ENCODE measurements at regions not wholly inside any gene's neighbourhood (a gene's known extent, or its start where the extent isn't known, plus 50 kb on each side); places are given as distances from the start of the nearest gene placed in this dataset.

- Mint-ChIP-seq H3K4me1 (no peaks in the 10 kb centered on the region), H3K36me3 (ENCODE audit: low read depth) (peaks cover 7% of the 10 kb centered on the region), H3K4me3 (no peak overlapping the region), H3K27ac (no peak overlapping the region), H3K27me3 (ENCODE audit: insufficient read depth, low read depth, poor library complexity) (no peaks in the 10 kb centered on the region), H3K9me3 (peaks cover 2% of the 10 kb centered on the region; the same call in 2 of the 3 replicates)
- Histone ChIP-seq H3K79me2 (replicated peaks; ENCODE audit: insufficient read depth) (no peaks in the 10 kb centered on the region), H3K4me1 (ENCODE audit: insufficient read depth) (no peaks in the 10 kb centered on the region), H2AFZ (no peak overlapping the region), H3K4me2 (no peak overlapping the region), H3K36me3 (ENCODE audit: insufficient read depth) (no peaks in the 10 kb centered on the region), H3F3A (replicated peaks; ENCODE audit: low read depth) (no peaks in the 10 kb centered on the region), H3K9me2 (ENCODE audit: insufficient read depth) (no peaks in the 10 kb centered on the region), H3K27me3 (ENCODE audit: insufficient read depth) (no peaks in the 10 kb centered on the region), H4K20me1 (replicated peaks; ENCODE audit: insufficient read depth) (no peaks in the 10 kb centered on the region), H3K27ac (ENCODE audit: low read depth) (no peak overlapping the region), H3K4me3 (no peak overlapping the region)
- TF ChIP-seq REST (IDR thresholded peaks at IDR 0.05; ENCODE audit: unreplicated experiment), result no peak
- no peak for TF ChIP-seq ZNF331 (CRISPR knock-in tag; IDR thresholded peaks at IDR 0.05; ENCODE audit: low read depth)
- TF ChIP-seq EZH2phosphoT487 (IDR thresholded peaks at IDR 0.05; ENCODE audit: unreplicated experiment), result no peak
- TF ChIP-seq ZNF114 (CRISPR knock-in tag; IDR thresholded peaks at IDR 0.05), result no peak
- TF ChIP-seq EZH2 (IDR thresholded peaks at IDR 0.05; ENCODE audit: low read depth, unreplicated experiment), result no peak
- TF ChIP-seq POLR2AphosphoS5 (IDR thresholded peaks at IDR 0.05; ENCODE audit: low read depth), result no peak
- TF ChIP-seq, protein P1, sequence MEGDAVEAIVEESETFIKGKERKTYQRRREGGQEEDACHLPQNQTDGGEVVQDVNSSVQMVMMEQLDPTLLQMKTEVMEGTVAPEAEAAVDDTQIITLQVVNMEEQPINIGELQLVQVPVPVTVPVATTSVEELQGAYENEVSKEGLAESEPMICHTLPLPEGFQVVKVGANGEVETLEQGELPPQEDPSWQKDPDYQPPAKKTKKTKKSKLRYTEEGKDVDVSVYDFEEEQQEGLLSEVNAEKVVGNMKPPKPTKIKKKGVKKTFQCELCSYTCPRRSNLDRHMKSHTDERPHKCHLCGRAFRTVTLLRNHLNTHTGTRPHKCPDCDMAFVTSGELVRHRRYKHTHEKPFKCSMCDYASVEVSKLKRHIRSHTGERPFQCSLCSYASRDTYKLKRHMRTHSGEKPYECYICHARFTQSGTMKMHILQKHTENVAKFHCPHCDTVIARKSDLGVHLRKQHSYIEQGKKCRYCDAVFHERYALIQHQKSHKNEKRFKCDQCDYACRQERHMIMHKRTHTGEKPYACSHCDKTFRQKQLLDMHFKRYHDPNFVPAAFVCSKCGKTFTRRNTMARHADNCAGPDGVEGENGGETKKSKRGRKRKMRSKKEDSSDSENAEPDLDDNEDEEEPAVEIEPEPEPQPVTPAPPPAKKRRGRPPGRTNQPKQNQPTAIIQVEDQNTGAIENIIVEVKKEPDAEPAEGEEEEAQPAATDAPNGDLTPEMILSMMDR (conservative IDR thresholded peaks at IDR 0.05; ENCODE audit: low read depth in 2 of 2), result no peak
- TF ChIP-seq STAT1 (IDR thresholded peaks at IDR 0.05; ENCODE audit: unreplicated experiment), result no peak
- no peak for TF ChIP-seq CREB1 (CRISPR knock-in tag; IDR thresholded peaks at IDR 0.05; ENCODE audit: low read depth)
- DNase-seq (ENCODE audit: low spot score), result no peak
- ATAC-seq, result no peak
These were observed 685.6 kb downstream of the TBC1D32 start for GRCh38 chr6:120648713-120649112.

GRCh38 chr6:120646101-120646500 is 688.2 kb downstream of the TBC1D32 start:
- no peak for DNase-seq (ENCODE audit: low spot score)
- Histone ChIP-seq H4K20me1 (replicated peaks; ENCODE audit: insufficient read depth) (no peaks in the 10 kb centered on the region), H3K27ac (ENCODE audit: low read depth) (no peak overlapping the region), H3K4me3 (no peak overlapping the region), H3K27me3 (ENCODE audit: insufficient read depth) (no peaks in the 10 kb centered on the region), H3K9me2 (ENCODE audit: insufficient read depth) (no peaks in the 10 kb centered on the region), H3K36me3 (ENCODE audit: insufficient read depth) (no peaks in the 10 kb centered on the region), H3K4me2 (no peak overlapping the region), H3F3A (replicated peaks; ENCODE audit: low read depth) (no peaks in the 10 kb centered on the region), H3K4me1 (ENCODE audit: insufficient read depth) (no peaks in the 10 kb centered on the region), H2AFZ (peak overlapping the region; percentile 76), H3K79me2 (replicated peaks; ENCODE audit: insufficient read depth) (no peaks in the 10 kb centered on the region)
- Mint-ChIP-seq H3K36me3 (ENCODE audit: low read depth) (peaks cover 9% of the 10 kb centered on the region), H3K27ac (no peak overlapping the region), H3K9me3 (peaks cover 13% of the 10 kb centered on the region), H3K27me3 (ENCODE audit: insufficient read depth, low read depth, poor library complexity) (no peaks in the 10 kb centered on the region), H3K4me3 (no peak overlapping the region), H3K4me1 (no peaks in the 10 kb centered on the region)
- ATAC-seq, result no peak
- TF ChIP-seq NANOG (IDR thresholded peaks at IDR 0.05; ENCODE audit: borderline replicate concordance) (no peak), ETS1 (IDR thresholded peaks at IDR 0.05) (no peak), POLR2AphosphoS5 (IDR thresholded peaks at IDR 0.05; ENCODE audit: low read depth) (no peak), ZNF331 (CRISPR knock-in tag; IDR thresholded peaks at IDR 0.05; ENCODE audit: low read depth) (no peak), ZNF114 (CRISPR knock-in tag; IDR thresholded peaks at IDR 0.05) (no peak), EZH2phosphoT487 (IDR thresholded peaks at IDR 0.05; ENCODE audit: unreplicated experiment) (no peak), EZH2 (IDR thresholded peaks at IDR 0.05; ENCODE audit: low read depth, unreplicated experiment) (no peak), REST (IDR thresholded peaks at IDR 0.05; ENCODE audit: unreplicated experiment) (no peak), JUNB (IDR thresholded peaks at IDR 0.05; ENCODE audit: unreplicated experiment) (no peak)
